ENCODE measurements at regions not wholly inside any gene's neighbourhood (a gene's known extent, or its start where the extent isn't known, plus 50 kb on each side); places are given as distances from the start of the nearest gene placed in this dataset.

GRCh38 chr18:70417847-70418246, 129.0 kb downstream of the SOCS6 start:
- TF ChIP-seq CTCF (IDR thresholded peaks at IDR 0.05) (no peak), POLR2A (IDR thresholded peaks at IDR 0.05) (no peak)
